ENCODE measurements at regions not wholly inside any gene's neighbourhood (a gene's known extent, or its start where the extent isn't known, plus 50 kb on each side); places are given as distances from the start of the nearest gene placed in this dataset.

DNA sequence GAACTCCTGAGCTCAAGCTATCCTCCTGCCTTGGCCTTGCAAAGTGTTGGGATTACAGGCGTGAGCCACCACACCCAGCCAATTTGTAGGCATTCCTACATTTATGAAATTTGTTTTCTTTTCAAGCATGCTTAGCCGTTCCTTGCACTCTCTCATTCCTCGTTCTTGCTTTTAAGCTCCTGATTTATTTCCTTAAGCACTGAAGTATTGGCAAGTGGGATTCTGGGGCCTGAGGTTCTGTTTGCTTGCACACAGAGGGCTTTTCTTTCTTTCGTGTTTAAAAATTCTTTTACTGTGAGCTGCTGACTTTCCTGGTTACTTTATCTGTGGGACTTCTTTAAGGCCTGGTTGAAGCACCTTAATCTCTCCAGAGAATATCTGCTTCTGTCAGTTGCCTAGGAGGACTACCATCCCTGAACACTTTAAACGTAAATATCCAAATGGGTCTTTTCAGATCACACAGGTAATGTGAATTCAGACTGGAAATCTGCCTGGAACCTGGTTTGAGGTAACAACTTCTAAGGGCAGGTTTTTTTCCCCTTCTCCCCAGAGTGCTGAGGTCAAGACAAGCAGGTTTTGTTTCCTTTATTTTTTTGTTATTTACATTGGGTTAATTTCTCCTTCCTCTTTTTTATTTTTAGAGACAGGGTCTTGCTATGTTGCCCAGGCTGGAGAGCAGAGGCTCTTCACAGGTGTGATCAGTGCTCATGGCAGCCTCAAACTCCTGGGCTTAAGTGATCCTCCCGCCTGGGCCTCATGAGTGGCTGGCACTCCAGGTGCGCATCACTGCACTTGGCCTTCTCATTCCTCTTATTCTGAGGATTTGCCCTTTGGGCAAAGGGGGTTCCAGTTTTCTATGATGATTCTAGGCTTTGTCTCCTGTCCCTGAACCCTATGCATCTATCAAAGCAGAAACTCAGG, 102.9 kb downstream of the PFKFB3 start:
- Histone ChIP-seq H3K9ac (ENCODE audit: low read length) (no peak overlapping the region), H3K4me2 (ENCODE audit: low read depth, low read length, poor library complexity, severe bottlenecking) (no peak overlapping the region), H3K27me3 (ENCODE audit: low read length) (no peaks in the 10 kb centered on the region; the same call in 1 of the 2 replicates), H3K4me1 (ENCODE audit: low read length) (peaks cover 13% of the 10 kb centered on the region), H3K9me2 (replicated peaks; ENCODE audit: insufficient read depth, low read length) (no peaks in the 10 kb centered on the region), H3K79me2 (ENCODE audit: low read length) (no peaks in the 10 kb centered on the region), H3K9me3 (ENCODE audit: low read length) (no peaks in the 10 kb centered on the region), H3K36me3 (ENCODE audit: insufficient read depth, low read length) (no peaks in the 10 kb centered on the region), H4K20me1 (ENCODE audit: insufficient read depth, low read depth, low read length) (no peaks in the 10 kb centered on the region), H3K27ac (ENCODE audit: low read length) (no peak overlapping the region), H3K4me3 (ENCODE audit: low read length) (no peak overlapping the region), H2AFZ (ENCODE audit: low read length) (no peak overlapping the region)
- no peak for DNase-seq

DNA sequence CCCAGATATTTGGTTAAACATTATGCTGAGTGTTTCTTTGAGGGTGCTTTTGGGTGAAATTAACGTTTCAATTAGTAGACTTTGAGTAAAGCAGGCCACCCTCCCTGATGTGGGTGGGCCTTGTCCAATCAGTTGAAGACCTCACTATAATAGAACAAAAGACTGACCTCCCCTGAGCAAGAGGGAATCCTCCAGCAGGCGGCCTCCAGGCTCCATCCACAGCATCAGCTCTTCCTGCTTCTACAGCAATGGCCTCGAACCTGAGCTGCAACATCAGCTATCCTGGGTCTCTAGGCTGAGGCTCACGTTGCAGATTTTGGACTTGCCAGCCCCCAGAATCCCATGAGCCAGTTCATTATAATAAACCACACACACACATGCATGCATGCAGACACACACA, 104.2 kb downstream of the PFKFB3 start:
- no peak overlapping the region for H3K4me2 ChIP-seq (ENCODE audit: low read depth, low read length, poor library complexity, severe bottlenecking)

DNA sequence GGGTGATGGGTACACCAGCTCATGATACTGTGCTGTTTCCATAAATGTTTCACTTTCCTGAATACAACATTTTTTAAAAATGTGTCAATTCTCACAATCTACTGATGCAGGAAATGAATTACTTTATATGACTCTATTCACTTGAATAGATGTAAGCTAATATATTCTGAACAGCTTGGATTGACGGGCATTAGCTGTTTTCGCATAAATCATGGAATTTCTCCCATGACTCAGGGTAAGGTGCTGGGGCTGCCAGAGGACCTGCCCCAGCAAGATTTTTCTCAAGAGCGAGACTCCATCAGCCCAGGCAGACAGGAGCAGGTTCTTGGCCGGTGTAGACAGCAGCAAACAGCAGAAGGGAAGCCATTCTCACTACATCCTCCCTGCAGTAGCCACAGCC, 107.1 kb downstream of the PFKFB3 start:
- Histone ChIP-seq H3K9me2 (replicated peaks; ENCODE audit: insufficient read depth, low read length) (no peaks in the 10 kb centered on the region), H3K9ac (ENCODE audit: low read length) (no peak overlapping the region), H3K36me3 (ENCODE audit: insufficient read depth, low read length) (no peaks in the 10 kb centered on the region), H3K4me2 (ENCODE audit: low read depth, low read length, poor library complexity, severe bottlenecking) (no peak overlapping the region), H4K20me1 (ENCODE audit: insufficient read depth, low read depth, low read length) (no peaks in the 10 kb centered on the region), H2AFZ (ENCODE audit: low read length) (no peak overlapping the region), H3K4me3 (ENCODE audit: low read length) (no peak overlapping the region), H3K27me3 (ENCODE audit: low read length) (no peaks in the 10 kb centered on the region; the same call in 1 of the 2 replicates), H3K9me3 (ENCODE audit: low read length) (no peaks in the 10 kb centered on the region), H3K4me1 (ENCODE audit: low read length) (peaks cover 4% of the 10 kb centered on the region; the same call in 1 of the 2 replicates), H3K27ac (ENCODE audit: low read length) (no peak overlapping the region), H3K79me2 (ENCODE audit: low read length) (no peaks in the 10 kb centered on the region)
- no peak for DNase-seq

More for the DNA sequence above, 104.2 kb downstream of the PFKFB3 start:
- H3K9ac ChIP-seq (ENCODE audit: low read length) = no peak overlapping the region
- DNase-seq = no peak
- H4K20me1 ChIP-seq (ENCODE audit: insufficient read depth, low read depth, low read length) = no peaks in the 10 kb centered on the region
- H3K27ac ChIP-seq (ENCODE audit: low read length) = no peak overlapping the region
- H3K4me3 ChIP-seq (ENCODE audit: low read length) = no peak overlapping the region
- peaks cover 4% of the 10 kb centered on the region; the same call in 1 of the 2 replicates for H3K4me1 ChIP-seq (ENCODE audit: low read length)
- no peaks in the 10 kb centered on the region for H3K9me2 ChIP-seq (replicated peaks; ENCODE audit: insufficient read depth, low read length)
- no peaks in the 10 kb centered on the region for H3K9me3 ChIP-seq (ENCODE audit: low read length)
- no peaks in the 10 kb centered on the region for H3K79me2 ChIP-seq (ENCODE audit: low read length)
- no peaks in the 10 kb centered on the region; the same call in 1 of the 2 replicates for H3K27me3 ChIP-seq (ENCODE audit: low read length)
- H2AFZ ChIP-seq (ENCODE audit: low read length) = no peak overlapping the region
- H3K36me3 ChIP-seq (ENCODE audit: insufficient read depth, low read length) = no peaks in the 10 kb centered on the region

DNA sequence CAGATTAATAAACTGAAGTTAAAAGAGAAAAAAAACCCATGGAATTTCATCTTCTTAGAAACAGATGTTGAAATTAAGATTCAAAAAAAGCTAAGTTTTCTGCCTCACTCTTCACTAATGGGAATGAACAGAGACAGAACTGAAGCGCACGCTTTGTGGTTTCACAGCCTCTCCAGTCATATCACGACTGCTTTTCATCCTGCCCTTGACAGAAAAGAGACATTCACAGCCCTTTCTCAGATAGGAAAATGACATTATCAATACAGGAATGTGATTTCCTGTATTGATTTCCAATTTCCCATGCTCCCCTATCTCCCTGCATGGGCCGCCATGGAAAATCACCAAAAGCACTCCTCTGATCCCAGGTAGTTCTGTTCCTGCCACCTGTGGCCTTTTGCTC, 108.2 kb downstream of the PFKFB3 start:
- Histone ChIP-seq H3K9ac (ENCODE audit: low read length) (no peak overlapping the region), H3K27ac (ENCODE audit: low read length) (no peak overlapping the region)
- DNase-seq = no peak

DNA sequence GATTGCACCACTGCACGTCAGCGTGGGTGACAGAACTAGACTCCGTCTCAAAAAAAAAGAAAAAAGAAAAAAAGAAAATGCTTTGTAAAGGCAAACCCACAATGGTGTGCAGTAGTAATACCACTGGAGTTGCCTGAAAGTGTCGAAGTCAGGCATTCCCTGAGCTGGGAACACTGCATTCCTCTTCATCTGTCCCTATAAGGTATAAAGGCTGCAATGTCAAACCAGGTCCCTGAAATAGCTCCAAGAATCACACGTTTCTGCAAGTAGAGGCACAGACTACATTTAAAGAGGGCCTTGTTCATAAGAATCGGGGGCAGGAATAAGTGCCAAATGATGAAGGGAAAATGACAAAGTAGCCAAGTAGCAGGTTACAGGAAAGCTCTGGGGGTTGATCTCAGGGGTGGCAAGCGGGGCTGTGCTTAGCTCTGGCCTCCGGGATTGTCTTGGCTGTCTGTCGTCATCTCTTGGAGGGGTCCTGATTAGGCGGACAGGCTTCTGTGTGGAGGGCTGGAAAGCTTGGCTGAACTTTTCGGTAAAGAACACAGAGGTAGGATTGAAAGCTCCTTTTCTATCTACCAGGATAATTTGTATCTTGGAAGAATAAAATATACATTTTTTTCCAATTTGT, 109.1 kb downstream of the PFKFB3 start:
- no peaks in the 10 kb centered on the region for H3K36me3 ChIP-seq (ENCODE audit: insufficient read depth, low read length)
- no peak overlapping the region for H3K4me3 ChIP-seq (ENCODE audit: low read length)
- no peak overlapping the region for H2AFZ ChIP-seq (ENCODE audit: low read length)
- no peak for DNase-seq
- no peak overlapping the region for H3K4me2 ChIP-seq (ENCODE audit: low read depth, low read length, poor library complexity, severe bottlenecking)
- H3K9me2 ChIP-seq (replicated peaks; ENCODE audit: insufficient read depth, low read length) = no peaks in the 10 kb centered on the region
- H3K4me1 ChIP-seq (ENCODE audit: low read length) = peaks cover 1% of the 10 kb centered on the region
- H4K20me1 ChIP-seq (ENCODE audit: insufficient read depth, low read depth, low read length) = no peaks in the 10 kb centered on the region
- H3K27ac ChIP-seq (ENCODE audit: low read length) = no peak overlapping the region
- H3K79me2 ChIP-seq (ENCODE audit: low read length) = no peaks in the 10 kb centered on the region
- no peaks in the 10 kb centered on the region for H3K9me3 ChIP-seq (ENCODE audit: low read length)
- H3K27me3 ChIP-seq (ENCODE audit: low read length) = no peaks in the 10 kb centered on the region; the same call in 1 of the 2 replicates
- no peak overlapping the region for H3K9ac ChIP-seq (ENCODE audit: low read length)

More for the DNA sequence above, 108.2 kb downstream of the PFKFB3 start:
- H3K27me3 ChIP-seq (ENCODE audit: low read length) = no peaks in the 10 kb centered on the region; the same call in 1 of the 2 replicates
- H3K4me2 ChIP-seq (ENCODE audit: low read depth, low read length, poor library complexity, severe bottlenecking) = no peak overlapping the region
- H4K20me1 ChIP-seq (ENCODE audit: insufficient read depth, low read depth, low read length) = no peaks in the 10 kb centered on the region
- no peak overlapping the region for H3K4me3 ChIP-seq (ENCODE audit: low read length)
- H3K4me1 ChIP-seq (ENCODE audit: low read length) = no peaks in the 10 kb centered on the region
- no peaks in the 10 kb centered on the region for H3K36me3 ChIP-seq (ENCODE audit: insufficient read depth, low read length)
- H3K9me2 ChIP-seq (replicated peaks; ENCODE audit: insufficient read depth, low read length) = no peaks in the 10 kb centered on the region
- no peaks in the 10 kb centered on the region for H3K79me2 ChIP-seq (ENCODE audit: low read length)
- no peaks in the 10 kb centered on the region for H3K9me3 ChIP-seq (ENCODE audit: low read length)
- H2AFZ ChIP-seq (ENCODE audit: low read length) = no peak overlapping the region

DNA sequence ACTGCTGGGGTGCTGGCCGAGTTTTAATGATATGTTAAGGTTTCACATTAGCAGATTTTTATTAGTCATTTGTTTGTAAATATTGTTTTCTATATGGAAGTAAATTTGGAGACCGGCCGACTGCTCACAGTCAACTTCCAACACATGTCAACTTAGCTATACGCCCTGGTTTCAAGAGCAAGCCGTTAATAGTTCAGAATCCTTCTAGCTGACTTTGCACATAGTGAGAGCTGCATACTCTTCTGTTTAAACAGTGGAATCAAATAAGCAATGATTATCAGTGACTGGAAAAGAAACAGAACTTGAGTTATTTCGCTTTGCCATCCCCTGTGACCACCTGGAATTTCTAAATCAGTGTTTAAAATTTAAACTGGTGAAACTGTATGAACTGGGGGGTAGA, 109.9 kb downstream of the PFKFB3 start:
- H3K9me3 ChIP-seq (ENCODE audit: low read length) = no peaks in the 10 kb centered on the region
- H3K4me1 ChIP-seq (ENCODE audit: low read length) = peaks cover 10% of the 10 kb centered on the region
- no peak overlapping the region for H3K27ac ChIP-seq (ENCODE audit: low read length)
- H3K4me3 ChIP-seq (ENCODE audit: low read length) = no peak overlapping the region
- no peak overlapping the region for H2AFZ ChIP-seq (ENCODE audit: low read length)
- no peaks in the 10 kb centered on the region for H3K27me3 ChIP-seq (ENCODE audit: low read length)
- no peaks in the 10 kb centered on the region for H3K9me2 ChIP-seq (replicated peaks; ENCODE audit: insufficient read depth, low read length)
- no peaks in the 10 kb centered on the region for H3K79me2 ChIP-seq (ENCODE audit: low read length)
- DNase-seq = no peak
- H3K36me3 ChIP-seq (ENCODE audit: insufficient read depth, low read length) = no peaks in the 10 kb centered on the region
- no peak overlapping the region for H3K9ac ChIP-seq (ENCODE audit: low read length)
- no peaks in the 10 kb centered on the region for H4K20me1 ChIP-seq (ENCODE audit: insufficient read depth, low read depth, low read length)
- no peak overlapping the region for H3K4me2 ChIP-seq (ENCODE audit: low read depth, low read length, poor library complexity, severe bottlenecking)

DNA sequence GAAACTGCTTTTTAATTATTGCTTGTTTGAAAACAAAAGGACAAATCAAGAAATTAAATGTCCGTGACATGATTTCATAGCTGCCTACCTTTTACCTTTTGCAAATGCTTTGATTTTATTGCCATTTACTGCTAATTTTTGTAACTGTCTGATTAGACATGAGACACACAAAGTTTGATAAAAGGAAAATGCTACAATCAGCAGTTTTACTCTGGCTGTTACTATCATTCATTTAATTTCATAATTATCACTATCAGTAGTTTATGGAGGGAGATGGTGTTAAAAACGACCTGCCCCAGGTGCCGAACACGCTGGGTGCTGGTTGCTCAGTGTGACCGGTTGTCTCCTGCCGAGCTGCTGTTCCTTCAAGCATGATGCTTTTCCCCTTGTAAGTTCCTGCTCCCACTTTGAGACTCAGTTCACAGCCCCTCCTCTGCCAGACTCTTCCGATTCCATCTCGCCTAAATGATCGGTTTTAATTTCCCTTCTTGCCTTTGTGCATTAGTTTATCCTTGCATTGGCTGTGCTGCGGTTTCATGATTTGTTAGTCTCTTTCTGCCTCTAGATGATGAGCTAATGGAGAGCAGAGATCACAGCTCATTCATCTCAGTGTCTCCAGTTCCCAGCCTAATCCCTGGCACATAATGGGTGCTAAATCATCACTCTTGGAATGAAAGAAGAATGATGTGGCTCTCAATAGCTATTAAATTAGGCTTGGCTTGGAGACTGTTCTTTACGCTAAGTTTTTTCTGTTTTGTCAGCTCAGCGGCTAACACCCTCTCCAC, 110.6 kb downstream of the PFKFB3 start:
- no peak for DNase-seq
- Histone ChIP-seq H3K9me3 (ENCODE audit: low read length) (no peaks in the 10 kb centered on the region), H3K4me1 (ENCODE audit: low read length) (peaks cover 10% of the 10 kb centered on the region), H3K4me3 (ENCODE audit: low read length) (no peak overlapping the region), H3K9ac (ENCODE audit: low read length) (no peak overlapping the region), H3K79me2 (ENCODE audit: low read length) (no peaks in the 10 kb centered on the region), H3K27ac (ENCODE audit: low read length) (no peak overlapping the region), H3K4me2 (ENCODE audit: low read depth, low read length, poor library complexity, severe bottlenecking) (no peak overlapping the region), H3K27me3 (ENCODE audit: low read length) (no peaks in the 10 kb centered on the region), H3K36me3 (ENCODE audit: insufficient read depth, low read length) (no peaks in the 10 kb centered on the region), H2AFZ (ENCODE audit: low read length) (no peak overlapping the region), H4K20me1 (ENCODE audit: insufficient read depth, low read depth, low read length) (no peaks in the 10 kb centered on the region), H3K9me2 (replicated peaks; ENCODE audit: insufficient read depth, low read length) (no peaks in the 10 kb centered on the region)
